ENCODE measurements at regions not wholly inside any gene's neighbourhood (a gene's known extent, or its start where the extent isn't known, plus 50 kb on each side); places are given as distances from the start of the nearest gene placed in this dataset.

GRCh38 chr7:12474035-12474434 lies 70.4 kb upstream of the VWDE start:
- Mint-ChIP-seq H3K4me1 (peaks cover 23% of the 10 kb centered on the region), H3K27ac (no peak overlapping the region), H3K27me3 (ENCODE audit: low read depth) (no peaks in the 10 kb centered on the region), H3K36me3 (no peaks in the 10 kb centered on the region), H3K9me3 (peaks cover 10% of the 10 kb centered on the region), H3K4me3 (no peak overlapping the region)
- no peak for TF ChIP-seq CTCF (IDR thresholded peaks at IDR 0.05; ENCODE audit: unreplicated experiment)
- DNase-seq (ENCODE audit: low spot score in 2 of 2, unreplicated experiment in 2 of 2) = no peak

GRCh38 chr7:12475362-12476063 lies 71.8 kb upstream of the VWDE start:
- H3K36me3 Mint-ChIP-seq = no peaks in the 10 kb centered on the region
- H3K27me3 Mint-ChIP-seq (ENCODE audit: low read depth) = no peaks in the 10 kb centered on the region
- H3K4me1 Mint-ChIP-seq = peaks cover 23% of the 10 kb centered on the region
- peaks cover 10% of the 10 kb centered on the region for H3K9me3 Mint-ChIP-seq
- peak overlapping the region; percentile 22 for H3K4me3 Mint-ChIP-seq
- TF ChIP-seq CTCF (IDR thresholded peaks at IDR 0.05; ENCODE audit: unreplicated experiment) = no peak
- peak overlapping the region; percentile 97 for H3K27ac Mint-ChIP-seq
- DNase-seq (ENCODE audit: low spot score in 2 of 2, unreplicated experiment in 2 of 2) = no peak

GRCh38 chr7:12477620-12478019 lies 74.0 kb upstream of the VWDE start:
- Mint-ChIP-seq H3K27me3 (ENCODE audit: low read depth) (no peaks in the 10 kb centered on the region), H3K4me3 (no peak overlapping the region), H3K4me1 (peaks cover 23% of the 10 kb centered on the region), H3K36me3 (no peaks in the 10 kb centered on the region), H3K9me3 (no peaks in the 10 kb centered on the region), H3K27ac (no peak overlapping the region)
- DNase-seq (ENCODE audit: low spot score in 2 of 2, unreplicated experiment in 2 of 2) = no peak
- no peak for TF ChIP-seq CTCF (IDR thresholded peaks at IDR 0.05; ENCODE audit: unreplicated experiment)

GRCh38 chr7:12481722-12482121 lies 78.1 kb upstream of the VWDE start:
- no peak for TF ChIP-seq CTCF (IDR thresholded peaks at IDR 0.05; ENCODE audit: unreplicated experiment)
- Mint-ChIP-seq H3K27me3 (ENCODE audit: low read depth) (no peaks in the 10 kb centered on the region), H3K27ac (no peak overlapping the region), H3K9me3 (no peaks in the 10 kb centered on the region), H3K4me1 (peaks cover 2% of the 10 kb centered on the region), H3K36me3 (no peaks in the 10 kb centered on the region), H3K4me3 (no peak overlapping the region)
- no peak for DNase-seq (ENCODE audit: low spot score in 2 of 2, unreplicated experiment in 2 of 2)

GRCh38 chr7:12485845-12486244 lies 82.2 kb upstream of the VWDE start:
- Mint-ChIP-seq H3K27ac (no peak overlapping the region), H3K9me3 (no peaks in the 10 kb centered on the region), H3K4me3 (no peak overlapping the region), H3K27me3 (ENCODE audit: low read depth) (no peaks in the 10 kb centered on the region), H3K36me3 (no peaks in the 10 kb centered on the region), H3K4me1 (peaks cover 2% of the 10 kb centered on the region)
- no peak for TF ChIP-seq CTCF (IDR thresholded peaks at IDR 0.05; ENCODE audit: unreplicated experiment)
- DNase-seq (ENCODE audit: low spot score in 2 of 2, unreplicated experiment in 2 of 2) = no peak

GRCh38 chr7:12488341-12488740 lies 82.2 kb upstream of the SCIN start:
- peaks cover 7% of the 10 kb centered on the region for H3K4me1 Mint-ChIP-seq
- no peak for TF ChIP-seq CTCF (IDR thresholded peaks at IDR 0.05; ENCODE audit: unreplicated experiment)
- H3K27me3 Mint-ChIP-seq (ENCODE audit: low read depth) = no peaks in the 10 kb centered on the region
- H3K4me3 Mint-ChIP-seq = no peak overlapping the region
- H3K36me3 Mint-ChIP-seq = no peaks in the 10 kb centered on the region
- H3K27ac Mint-ChIP-seq = no peak overlapping the region
- H3K9me3 Mint-ChIP-seq = no peaks in the 10 kb centered on the region
- DNase-seq (ENCODE audit: low spot score in 2 of 2, unreplicated experiment in 2 of 2) = no peak

All from mesothelial cell of epicardium (in vitro differentiated cells).